OCI-LY7 (cell line): ENCODE measurements at regions not wholly inside any gene's neighbourhood (a gene's known extent, or its start where the extent isn't known, plus 50 kb on each side); places are given as distances from the start of the nearest gene placed in this dataset.

Source experiments
- BruUV-seq: library from RNA; stranded (reverse); fragments of 400-500 nt; replicated peaks from 2 replicates; lab custom pipeline; 2021; lab: Mats Ljungman, UMichigan
- CTCF ChIA-PET: fragments of 300-600 bp; sonication (Branson Sonifier 250); formaldehyde crosslinking; loops from one replicate; lab custom pipeline; 2022; ENCODE audit warnings: antibody characterized with exemption; ENCODE audit not compliant: unreplicated experiment; lab: Charles Lee
- POLR2A ChIA-PET: fragments of 300-600 bp; sonication (Branson Sonifier 250); formaldehyde crosslinking; loops from one replicate; lab custom pipeline; 2022; ENCODE audit warnings: antibody characterized with exemption; lab: Charles Lee
- DNase-seq: peaks from one replicate; pipeline ENCODE4 v3.0.0-alpha.2; 2015; ENCODE audit warnings: low spot score
- H2AFZ ChIP-seq: fragments of 200-600 bp; sonication (generic), shearing (Covaris generic); 2 replicates; pipeline ENCODE4 v1.6.1; 2014; ENCODE audit warnings: mild to moderate bottlenecking, antibody characterized with exemption, low read length, moderate library complexity
- H3K27ac ChIP-seq: fragments of 200-600 bp; sonication (generic); 2 replicates; pipeline ENCODE4 v1.5.1; 2014; ENCODE audit warnings: mixed run types, low read depth, mild to moderate bottlenecking, moderate library complexity, low read length, inconsistent platforms; ENCODE audit not compliant: poor library complexity, severe bottlenecking
- H3K36me3 ChIP-seq: fragments of 200-600 bp; sonication (generic); 2 replicates; pipeline ENCODE4 v1.6.1; 2014; ENCODE audit warnings: mild to moderate bottlenecking, antibody characterized with exemption, low read length, moderate library complexity, mixed read lengths; ENCODE audit not compliant: insufficient read depth
- H3K4me1 ChIP-seq: fragments of 200-600 bp; sonication (generic); 2 replicates; pipeline ENCODE4 v1.5.1; 2014; ENCODE audit warnings: mild to moderate bottlenecking, low read length; ENCODE audit not compliant: insufficient read depth, poor library complexity, severe bottlenecking
- H3K4me2 ChIP-seq: fragments of 200-600 bp; sonication (generic); 2 replicates; pipeline ENCODE4 v1.6.1; 2014; ENCODE audit warnings: mild to moderate bottlenecking, low read length
- H3K4me3 ChIP-seq: fragments of 200-600 bp; sonication (generic); 2 replicates; pipeline ENCODE4 v1.5.1; 2014; ENCODE audit warnings: mild to moderate bottlenecking, low read depth, low read length; ENCODE audit not compliant: poor library complexity, severe bottlenecking
- H3K79me2 ChIP-seq: fragments of 200-600 bp; sonication (generic); 2 replicates; pipeline ENCODE4 v1.6.1; 2016; ENCODE audit warnings: low read depth, mild to moderate bottlenecking, low read length, moderate library complexity, mixed read lengths; ENCODE audit not compliant: insufficient read depth
- H3K9me2 ChIP-seq: fragments of 200-600 bp; sonication (generic); 2 replicates; pipeline ENCODE4 v1.6.1; 2016; ENCODE audit warnings: mild to moderate bottlenecking, low read length, mixed read lengths; ENCODE audit not compliant: insufficient read depth
- H3K9me3 ChIP-seq: fragments of 200-600 bp; sonication (generic); 2 replicates; pipeline ENCODE4 v1.6.1; 2014; ENCODE audit warnings: mild to moderate bottlenecking, mixed run types, low read length, mixed read lengths
- H4K20me1 ChIP-seq: fragments of 200-600 bp; sonication (generic); 2 replicates; pipeline ENCODE4 v1.6.1; 2014; ENCODE audit warnings: mild to moderate bottlenecking, antibody characterized with exemption, low read length, moderate library complexity, mixed read lengths; ENCODE audit not compliant: insufficient read depth
- CTCF ChIP-seq: fragments of 200-600 bp; sonication (generic); conservative IDR thresholded peaks from 2 replicates; pipeline ENCODE4 v1.5.1; 2014; ENCODE audit warnings: mild to moderate bottlenecking, antibody characterized with exemption, low read length, moderate library complexity, mixed read lengths
- EZH2phosphoT487 ChIP-seq: fragments of 200-600 bp; sonication (generic); IDR thresholded peaks from 2 replicates; pipeline ENCODE4 v1.6.1; 2018; ENCODE audit warnings: low read depth, borderline replicate concordance, mild to moderate bottlenecking, mixed run types, antibody characterized with exemption, low read length, moderate library complexity, mixed read lengths
- intact Hi-C: fragments of 100-400 bp; cut with micrococcal nuclease; formaldehyde crosslinking; loops from one replicate; pipeline ENCODE4 v1.10.0; 2022; ENCODE audit not compliant: unreplicated experiment

DNA sequence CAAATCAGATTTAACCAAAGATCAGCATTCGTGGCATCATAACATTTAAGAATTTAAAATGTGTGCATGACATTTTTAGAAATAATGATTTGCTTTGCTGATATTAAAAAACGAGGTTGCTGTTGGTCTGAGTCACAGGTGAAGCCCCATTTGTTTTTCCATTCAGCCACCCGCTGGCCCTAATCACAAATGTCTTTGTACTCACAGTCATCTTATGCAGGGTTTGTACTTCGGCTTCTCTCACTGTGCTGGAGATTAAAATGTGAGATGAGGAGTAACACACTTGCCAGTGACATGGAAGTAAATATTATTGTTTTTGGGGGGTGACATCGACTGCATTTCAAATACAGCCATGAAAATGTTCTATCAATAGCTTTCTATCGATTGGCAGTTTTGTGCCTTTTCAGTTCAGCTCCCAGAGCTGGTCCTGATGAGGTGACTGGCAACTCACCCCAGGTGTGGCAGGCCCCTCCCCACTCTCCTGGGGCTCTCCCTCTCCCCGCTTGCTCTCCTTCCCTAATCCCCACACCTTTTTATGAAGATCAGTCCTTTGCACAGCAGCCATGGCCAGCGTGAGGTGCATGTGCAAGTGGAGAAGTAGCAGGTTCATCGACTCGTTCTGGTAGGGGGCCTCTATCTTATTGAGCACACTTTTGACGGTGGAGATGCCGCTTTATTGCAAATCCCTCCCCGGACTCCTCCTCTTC, 58.8 kb upstream of the FUCA2 start:
- Histone ChIP-seq H4K20me1 (no peaks in the 10 kb centered on the region), H2AFZ (no peak overlapping the region), H3K4me3 (no peak overlapping the region), H3K9me2 (no peaks in the 10 kb centered on the region), H3K4me1 (no peaks in the 10 kb centered on the region), H3K4me2 (no peak overlapping the region), H3K9me3 (no peaks in the 10 kb centered on the region), H3K36me3 (no peaks in the 10 kb centered on the region), H3K79me2 (no peaks in the 10 kb centered on the region), H3K27ac (no peak overlapping the region)
- CTCF ChIA-PET: no interaction called here
- intact Hi-C loops: loop anchor here (10.0 kb wide), 1 partner anchor 645 kb away; no protein-coding TSS in a partner anchor
- POLR2A ChIA-PET: no interaction called here
- TF ChIP-seq EZH2phosphoT487: no peak
- no peak for TF ChIP-seq CTCF
- no TSS peak for BruUV-seq
- no peak for DNase-seq

DNA sequence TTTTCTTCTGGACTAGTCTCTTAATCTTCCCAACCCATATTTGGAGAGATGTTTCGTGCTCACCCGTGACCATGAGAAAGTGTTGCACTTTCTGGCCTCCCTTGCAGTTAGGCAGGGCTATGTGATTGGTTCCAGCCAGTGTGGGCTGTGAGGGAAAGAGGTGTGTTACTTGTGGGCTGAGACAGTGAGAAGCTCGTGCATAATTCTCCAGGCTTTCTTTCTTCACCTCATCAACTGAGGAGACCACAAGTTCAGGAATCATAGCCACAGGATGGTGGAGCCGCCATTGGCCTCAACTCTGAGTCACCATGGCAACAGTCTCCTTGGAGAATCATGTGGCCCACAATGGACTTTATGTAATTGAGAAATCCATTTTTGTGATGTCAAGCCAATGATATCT, 57.5 kb upstream of the FUCA2 start:
- no peak overlapping the region for H2AFZ ChIP-seq
- H3K4me3 ChIP-seq: no peak overlapping the region
- intact Hi-C loops: no loop called here
- no peaks in the 10 kb centered on the region for H3K79me2 ChIP-seq
- no peak for DNase-seq
- no peak overlapping the region for H3K27ac ChIP-seq
- no peaks in the 10 kb centered on the region for H3K36me3 ChIP-seq
- POLR2A ChIA-PET: interaction anchor here (0.5 kb wide), 1 partner anchor 533 kb away, joined by 4 read pairs; no protein-coding TSS in a partner anchor
- H3K9me3 ChIP-seq: no peaks in the 10 kb centered on the region
- no TSS peak for BruUV-seq
- CTCF ChIA-PET: no interaction called here
- no peaks in the 10 kb centered on the region for H3K9me2 ChIP-seq
- no peak overlapping the region for H3K4me2 ChIP-seq
- H3K4me1 ChIP-seq: no peaks in the 10 kb centered on the region
- H4K20me1 ChIP-seq: no peaks in the 10 kb centered on the region
- TF ChIP-seq CTCF (no peak), EZH2phosphoT487 (no peak)

DNA sequence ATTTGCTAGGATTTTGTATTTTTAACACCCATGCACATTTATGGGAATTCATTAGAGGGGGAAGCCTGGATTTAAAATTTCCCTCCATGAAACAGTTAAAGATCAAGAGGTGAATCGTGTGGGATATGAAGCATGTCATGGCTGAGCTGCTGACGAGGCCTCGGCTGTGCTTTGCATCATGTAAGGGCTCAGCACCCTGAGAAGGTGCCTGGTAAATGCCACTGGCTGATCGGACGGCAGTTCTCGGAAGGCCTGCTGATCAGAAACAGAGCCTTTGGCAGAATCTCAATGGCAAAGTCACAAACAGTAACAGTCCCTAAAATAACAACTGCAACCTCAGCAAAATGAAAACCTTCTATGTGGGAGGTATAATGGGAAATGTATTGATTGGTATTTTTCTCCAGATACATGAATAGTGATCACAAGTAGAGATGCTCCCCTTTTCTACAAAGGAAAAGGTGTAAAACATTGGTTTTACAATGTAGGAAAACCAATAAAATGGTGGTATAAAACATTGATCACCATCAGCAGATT, 53.0 kb upstream of the FUCA2 start:
- ChIA-PET POLR2A (interaction anchor here (0.5 kb wide), 1 partner anchor 10 kb away, joined by 3 read pairs; no protein-coding TSS in a partner anchor), CTCF (no interaction called here)
- Histone ChIP-seq H3K9me2 (no peaks in the 10 kb centered on the region), H3K27ac (no peak overlapping the region), H2AFZ (no peak overlapping the region), H3K36me3 (no peaks in the 10 kb centered on the region), H3K79me2 (no peaks in the 10 kb centered on the region), H3K4me3 (no peak overlapping the region), H3K4me2 (no peak overlapping the region), H4K20me1 (no peaks in the 10 kb centered on the region), H3K4me1 (no peaks in the 10 kb centered on the region), H3K9me3 (no peaks in the 10 kb centered on the region)
- no peak for DNase-seq
- BruUV-seq: no TSS peak
- TF ChIP-seq CTCF: no peak
- TF ChIP-seq EZH2phosphoT487: no peak
- intact Hi-C loops: no loop called here
